H9 (cell line): ENCODE measurements at regions not wholly inside any gene's neighbourhood (a gene's known extent, or its start where the extent isn't known, plus 50 kb on each side); places are given as distances from the start of the nearest gene placed in this dataset.

Source experiments
- DNase-seq: peaks from one replicate; pipeline ENCODE4 v3.0.0-alpha.2; 2017
- H2AFZ ChIP-seq: one replicate; pipeline ENCODE4 v1.6.1; 2013; ENCODE audit warnings: mild to moderate bottlenecking, low read length, control low read depth, moderate library complexity
- H2AK5ac ChIP-seq: 2 replicates; pipeline ENCODE4 v1.6.1; 2013; ENCODE audit warnings: low read length, control low read depth, mixed read lengths; ENCODE audit not compliant: insufficient read length
- H2BK120ac ChIP-seq: one replicate; pipeline ENCODE4 v1.6.1; 2013; ENCODE audit warnings: low read depth, mild to moderate bottlenecking, low read length, control low read depth, inconsistent platforms; ENCODE audit not compliant: poor library complexity, severe bottlenecking
- H2BK12ac ChIP-seq: 2 replicates; pipeline ENCODE4 v1.6.1; 2013; ENCODE audit warnings: low read length, control low read depth, mixed read lengths, low read depth; ENCODE audit not compliant: insufficient read length
- H2BK15ac ChIP-seq: 2 replicates; pipeline ENCODE4 v1.6.1; 2013; ENCODE audit warnings: low read depth, low read length, control low read depth
- H2BK20ac ChIP-seq: one replicate; pipeline ENCODE4 v1.6.1; 2013; ENCODE audit warnings: low read depth, mild to moderate bottlenecking, low read length, control low read depth, inconsistent platforms; ENCODE audit not compliant: poor library complexity, severe bottlenecking
- H2BK5ac ChIP-seq: 2 replicates; pipeline ENCODE4 v1.6.1; 2013; ENCODE audit warnings: low read length, control low read depth, mixed read lengths; ENCODE audit not compliant: insufficient read length
- H3K14ac ChIP-seq: 2 replicates; pipeline ENCODE4 v1.6.1; 2013; ENCODE audit warnings: low read length, control low read depth; ENCODE audit not compliant: insufficient read depth
- H3K18ac ChIP-seq: 2 replicates; pipeline ENCODE4 v1.6.1; 2013; ENCODE audit warnings: low read depth, mild to moderate bottlenecking, mixed read lengths, low read length, control low read depth; ENCODE audit not compliant: insufficient read length
- H3K23ac ChIP-seq: 2 replicates; pipeline ENCODE4 v1.6.1; 2013; ENCODE audit warnings: low read length, control low read depth, mixed read lengths, low read depth; ENCODE audit not compliant: insufficient read length
- H3K23me2 ChIP-seq: 2 replicates; pipeline ENCODE4 v1.6.1; 2013; ENCODE audit warnings: low read depth, mild to moderate bottlenecking, mixed read lengths, low read length, control low read depth; ENCODE audit not compliant: insufficient read length, poor library complexity, severe bottlenecking
- H3K27ac ChIP-seq: 2 replicates; pipeline ENCODE4 v1.5.1; 2013; ENCODE audit warnings: low read length, control low read depth, mixed read lengths, low read depth; ENCODE audit not compliant: insufficient read length
- H3K27me3 ChIP-seq: 2 replicates; pipeline ENCODE4 v1.6.1; 2013; ENCODE audit warnings: low read length, control low read depth, inconsistent platforms; ENCODE audit not compliant: insufficient read depth
- H3K4ac ChIP-seq: 2 replicates; pipeline ENCODE4 v1.6.1; 2013; ENCODE audit warnings: low read depth, mild to moderate bottlenecking, control low read depth, inconsistent platforms, low read length, moderate library complexity
- H3K4me1 ChIP-seq: 2 replicates; pipeline ENCODE4 v1.6.1; 2013; ENCODE audit warnings: low read length, control low read depth, inconsistent platforms; ENCODE audit not compliant: insufficient read depth
- H3K4me2 ChIP-seq: 2 replicates; pipeline ENCODE4 v1.6.1; 2013; ENCODE audit warnings: low read length, control low read depth, mixed read lengths; ENCODE audit not compliant: insufficient read length, insufficient read depth
- H3K56ac ChIP-seq: 2 replicates; pipeline ENCODE4 v1.6.1; 2013; ENCODE audit warnings: low read depth, mild to moderate bottlenecking, mixed read lengths, low read length, control low read depth; ENCODE audit not compliant: insufficient read length
- H3K79me1 ChIP-seq: 2 replicates; pipeline ENCODE4 v1.6.1; 2013; ENCODE audit warnings: low read depth, mild to moderate bottlenecking, moderate library complexity, low read length, control low read depth, inconsistent platforms; ENCODE audit not compliant: insufficient read depth, poor library complexity, severe bottlenecking
- H3K79me2 ChIP-seq: 2 replicates; pipeline ENCODE4 v1.6.1; 2013; ENCODE audit warnings: low read length, control low read depth, inconsistent platforms; ENCODE audit not compliant: insufficient read depth
- H3K9ac ChIP-seq: 2 replicates; pipeline ENCODE4 v1.6.1; 2013; ENCODE audit warnings: low read length, control low read depth, mixed read lengths; ENCODE audit not compliant: insufficient read length; ENCODE audit errors: extremely low read depth
- H3K9me3 ChIP-seq: one replicate; pipeline ENCODE4 v1.6.1; 2013; ENCODE audit warnings: low read depth, low read length, inconsistent platforms; ENCODE audit not compliant: control insufficient read depth
- H3T11ph ChIP-seq: one replicate; pipeline ENCODE4 v1.6.1; 2013; ENCODE audit warnings: mild to moderate bottlenecking, low read length, control low read depth, inconsistent platforms
- H4K20me1 ChIP-seq: one replicate; pipeline ENCODE4 v1.6.1; 2013; ENCODE audit not compliant: control insufficient read depth, insufficient read length, insufficient read depth
- H4K5ac ChIP-seq: 2 replicates; pipeline ENCODE4 v1.6.1; 2013; ENCODE audit warnings: low read depth, mild to moderate bottlenecking, mixed read lengths, low read length, control low read depth; ENCODE audit not compliant: insufficient read length
- H4K8ac ChIP-seq: replicated peaks from 2 replicates; pipeline ENCODE4 v1.6.1; 2013; ENCODE audit warnings: low read length, control low read depth, mixed read lengths, low read depth; ENCODE audit not compliant: insufficient read length
- H4K91ac ChIP-seq: 2 replicates; pipeline ENCODE4 v1.6.1; 2013; ENCODE audit warnings: low read depth, mild to moderate bottlenecking, moderate library complexity, mixed read lengths, low read length, control low read depth; ENCODE audit not compliant: insufficient read length
- H3K27ac Mint-ChIP-seq, 3 experiments: 2 replicates in 2 of 3; 3 replicates in 1 of 3; pipeline ENCODE4 v1.8.0; 2020 to 2021; ENCODE audit warnings: mixed read lengths in 3 of 3, mild to moderate bottlenecking in 1 of 3, moderate library complexity in 1 of 3
- H3K27me3 Mint-ChIP-seq: 2 replicates; pipeline ENCODE4 v1.8.0; 2021; ENCODE audit warnings: low read depth, mild to moderate bottlenecking, moderate library complexity, mixed read lengths
- H3K36me3 Mint-ChIP-seq, 3 experiments: 2 replicates in 2 of 3; 3 replicates in 1 of 3; pipeline ENCODE4 v1.8.0; 2020 to 2021; ENCODE audit warnings: low read depth in 3 of 3, mixed read lengths in 3 of 3; ENCODE audit not compliant: insufficient read depth in 1 of 3
- H3K4me1 Mint-ChIP-seq, 2 experiments: 2 replicates each; pipeline ENCODE4 v1.8.0; 2020; ENCODE audit warnings: mixed read lengths in 2 of 2
- H3K4me3 Mint-ChIP-seq, 2 experiments: 2 replicates in 1 of 2; 3 replicates in 1 of 2; pipeline ENCODE4 v1.8.0; 2020 to 2021; ENCODE audit warnings: mild to moderate bottlenecking in 2 of 2, mixed read lengths in 2 of 2, moderate library complexity in 1 of 2
- H3K9me3 Mint-ChIP-seq, 2 experiments: 2 replicates in 1 of 2; 3 replicates in 1 of 2; pipeline ENCODE4 v1.8.0; 2020; ENCODE audit warnings: mild to moderate bottlenecking in 2 of 2, mixed read lengths in 2 of 2, moderate library complexity in 1 of 2
- CTCF ChIP-seq: fragments of 200-600 bp; sonication (generic); conservative IDR thresholded peaks from 3 replicates; pipeline ENCODE4 v1.8.0; 2021; ENCODE audit warnings: antibody characterized with exemption, mild to moderate bottlenecking
- WGBS: extraction: QIAGEN DNeasy Blood & Tissue Kit; methylation state at CpG from one replicate; pipeline ENCODE4 v1.1.7; 2013; ENCODE audit warnings: missing lambda C conversion rate, low lambda C conversion rate, mixed read lengths; ENCODE audit not compliant: insufficient read length; ENCODE audit errors: extremely low coverage; 5-methylcytosine and 5-hydroxymethylcytosine counted together

GRCh38 chr2:128879161-128879560 lies 560.5 kb upstream of the HS6ST1 start:
- H3K18ac ChIP-seq: peak overlapping the region; percentile 7
- H4K20me1 ChIP-seq: no peaks in the 10 kb centered on the region
- peak overlapping the region; percentile 15 for H2AFZ ChIP-seq
- no peak overlapping the region for H4K5ac ChIP-seq
- no peak overlapping the region for H3K9ac ChIP-seq
- no peak overlapping the region for H2BK5ac ChIP-seq
- DNase-seq: peak; percentile 62
- no peak overlapping the region; a peak in 1 of 7 replicates for H3K27ac Mint-ChIP-seq
- H2BK12ac ChIP-seq: no peak overlapping the region
- no peak overlapping the region for H3T11ph ChIP-seq
- no peak overlapping the region for H2BK120ac ChIP-seq
- peaks cover 2% of the 10 kb centered on the region for H3K23me2 ChIP-seq
- H3K4me1 Mint-ChIP-seq: peaks cover 34 to 35% of the 10 kb centered on the region in 2 experiments
- H3K4ac ChIP-seq: no peak overlapping the region
- no peak overlapping the region for H2BK15ac ChIP-seq
- no peak overlapping the region for H2BK20ac ChIP-seq
- no peaks in the 10 kb centered on the region for H3K27me3 ChIP-seq
- no peak overlapping the region for H4K8ac ChIP-seq
- WGBS: no CpG with 5 or more reads among the region's 4 CpGs
- H3K14ac ChIP-seq: peak overlapping the region; percentile 24; the same call in 1 of the 2 replicates
- no peaks in the 10 kb centered on the region for H3K79me2 ChIP-seq
- H3K27ac ChIP-seq: no peak overlapping the region
- H3K79me1 ChIP-seq: no peaks in the 10 kb centered on the region
- H3K4me1 ChIP-seq: peaks cover 3% of the 10 kb centered on the region; the same call in 1 of the 2 replicates
- H3K9me3 Mint-ChIP-seq: peaks cover 6 to 8% of the 10 kb centered on the region in 2 experiments; a peak in 4 of 5 replicates
- no peak overlapping the region for H2AK5ac ChIP-seq
- peaks cover 3% of the 10 kb centered on the region; the same call in 1 of the 2 replicates for H3K27me3 Mint-ChIP-seq
- no peak overlapping the region for H3K56ac ChIP-seq
- no peak overlapping the region for H4K91ac ChIP-seq
- H3K23ac ChIP-seq: no peak overlapping the region
- no peak for TF ChIP-seq CTCF
- H3K4me2 ChIP-seq: no peak overlapping the region
- H3K9me3 ChIP-seq: no peaks in the 10 kb centered on the region
- no peak overlapping the region for H3K4me3 Mint-ChIP-seq
- peaks cover 2 to 5% (median 4%) of the 10 kb centered on the region in 3 experiments; a peak in 3 of 7 replicates for H3K36me3 Mint-ChIP-seq
